Stimulated activated memory B cell treated with anti-CD40 and anti-IgM and Interleukin-4, amounts not matched to agents 10 μg/mL and 1 μg/mL and 100 μg/mL, for 72 hours (primary cell): ENCODE measurements at regions not wholly inside any gene's neighbourhood (a gene's known extent, or its start where the extent isn't known, plus 50 kb on each side); places are given as distances from the start of the nearest gene placed in this dataset.
A peak's percentile ranks its signal among the peaks of the same experiment; 100 is the strongest.

Experiments used
- ATAC-seq: fragments of 150-1000 bp; cut with Tn5 transposase; 2 replicates; pipeline ENCODE4 v1.10.0; 2021
- H3K27ac Mint-ChIP-seq: one replicate; pipeline ENCODE4 v1.8.0; 2022; ENCODE audit warnings: mild to moderate bottlenecking, mixed read lengths
- H3K27me3 Mint-ChIP-seq: one replicate; pipeline ENCODE4 v1.8.0; 2022; ENCODE audit warnings: mixed read lengths
- H3K36me3 Mint-ChIP-seq: one replicate; pipeline ENCODE4 v1.8.0; 2022; ENCODE audit warnings: mixed read lengths
- H3K4me1 Mint-ChIP-seq: one replicate; pipeline ENCODE4 v1.8.0; 2022; ENCODE audit warnings: mixed read lengths
- H3K4me3 Mint-ChIP-seq: one replicate; pipeline ENCODE4 v1.8.0; 2022; ENCODE audit warnings: mild to moderate bottlenecking, moderate library complexity, mixed read lengths
- H3K9me3 Mint-ChIP-seq: one replicate; pipeline ENCODE4 v1.8.0; 2022; ENCODE audit warnings: mixed read lengths

DNA sequence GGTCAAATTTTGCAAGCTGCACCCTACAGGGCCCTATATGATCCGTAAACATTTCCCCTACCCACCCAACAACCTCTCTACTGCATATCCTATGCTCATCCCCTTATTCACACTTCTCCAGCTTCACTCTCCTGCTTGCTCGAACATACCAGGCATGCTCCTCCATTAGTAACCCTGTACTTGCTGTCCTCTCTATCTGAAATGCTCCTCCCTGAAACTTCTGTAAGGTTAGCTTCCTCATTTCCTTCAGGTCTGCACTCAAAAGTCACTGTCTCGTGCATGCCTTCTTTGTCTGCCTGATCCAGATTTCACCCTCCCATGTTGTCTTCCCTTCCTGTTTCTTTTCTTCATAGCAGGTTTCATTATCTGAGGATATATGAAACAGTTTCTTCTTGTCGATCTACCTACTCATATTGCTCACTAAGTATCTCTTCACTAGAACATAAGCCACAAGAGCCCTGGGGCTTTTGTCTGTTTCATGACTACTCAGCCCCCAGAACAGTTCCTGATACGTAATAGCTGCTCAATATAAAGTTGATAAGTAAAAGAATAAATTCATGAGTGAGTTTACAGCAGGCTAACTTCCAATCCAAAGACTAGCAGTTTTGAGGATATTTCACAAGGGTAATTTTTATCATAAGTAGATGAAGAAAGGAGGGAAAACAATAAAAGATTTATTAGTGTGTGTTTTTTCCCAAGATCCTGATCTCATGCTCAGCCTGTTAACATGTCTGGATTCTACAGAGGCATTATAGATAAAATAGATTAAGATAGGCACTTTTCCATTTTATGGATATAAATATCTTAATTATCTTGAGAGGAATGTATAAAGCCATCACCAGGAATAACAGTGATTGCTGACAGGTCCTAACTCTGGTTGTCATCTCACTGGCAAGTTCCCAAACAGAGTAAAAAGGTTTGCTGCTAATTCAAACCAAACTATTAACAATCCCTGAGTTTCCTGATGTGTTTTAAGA, 392.5 kb upstream of the ESRRG start:
- H3K4me1 Mint-ChIP-seq, result no peaks in the 10 kb centered on the region
- ATAC-seq, result no peak
- H3K9me3 Mint-ChIP-seq, result peaks cover 5% of the 10 kb centered on the region
- no peak overlapping the region for H3K4me3 Mint-ChIP-seq
- no peaks in the 10 kb centered on the region for H3K27me3 Mint-ChIP-seq
- no peaks in the 10 kb centered on the region for H3K36me3 Mint-ChIP-seq
- no peak overlapping the region for H3K27ac Mint-ChIP-seq

DNA sequence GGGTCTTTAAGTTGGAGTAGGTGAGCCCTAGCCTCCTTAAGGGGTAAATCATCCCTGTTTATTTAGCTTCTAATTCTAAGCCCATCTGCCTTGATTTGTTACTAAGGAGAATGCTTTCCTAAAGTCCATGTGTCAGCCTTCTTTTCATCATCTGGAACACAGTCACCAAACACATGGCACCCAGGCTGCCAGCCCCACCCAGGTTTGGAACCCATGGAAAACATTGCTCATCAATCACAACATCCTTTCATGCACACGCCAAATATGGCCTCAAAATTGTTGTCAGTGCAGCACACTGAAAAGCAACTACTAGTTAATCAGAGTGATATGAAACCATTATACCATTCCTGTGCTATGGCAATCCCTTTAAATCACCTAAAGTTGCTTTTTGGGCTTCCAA, 386.7 kb upstream of the ESRRG start:
- Mint-ChIP-seq H3K4me1 (no peaks in the 10 kb centered on the region), H3K36me3 (no peaks in the 10 kb centered on the region)
- ATAC-seq, result no peak

DNA sequence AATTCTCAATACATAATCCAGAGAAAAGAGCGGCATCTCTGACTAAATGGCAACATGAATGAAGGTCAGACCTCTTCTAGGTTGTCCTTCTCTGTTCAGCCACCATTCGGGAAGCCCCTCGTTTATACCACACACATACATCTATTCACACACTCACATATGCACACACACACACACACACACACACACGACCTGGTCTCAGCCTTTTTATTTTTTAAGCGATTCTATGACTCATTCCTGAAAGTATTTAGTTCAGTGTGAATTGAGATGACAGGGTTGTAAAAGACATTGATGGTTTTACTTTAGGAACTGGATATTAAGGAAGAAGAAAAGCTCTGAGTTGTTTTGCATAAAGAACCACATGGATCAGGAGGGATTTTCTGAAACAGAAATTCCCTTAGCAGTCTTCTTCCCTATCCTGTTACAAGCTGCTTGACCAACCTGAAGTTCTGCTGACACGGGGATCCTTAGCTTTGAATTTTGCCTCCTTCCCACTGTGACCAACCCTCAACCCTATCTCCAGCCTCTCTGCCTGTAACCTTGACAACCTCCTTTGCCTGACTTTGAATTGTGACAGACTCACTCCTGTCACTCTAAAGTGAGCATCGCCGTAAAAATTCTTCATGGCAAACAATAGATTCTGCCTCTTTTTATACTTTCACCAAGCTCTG, 383.1 kb upstream of the ESRRG start:
- no peaks in the 10 kb centered on the region for H3K27me3 Mint-ChIP-seq

More for the DNA sequence above, 386.7 kb upstream of the ESRRG start:
- Mint-ChIP-seq H3K9me3 (no peaks in the 10 kb centered on the region), H3K27ac (no peak overlapping the region), H3K4me3 (no peak overlapping the region), H3K27me3 (no peaks in the 10 kb centered on the region)

GRCh38 chr1:217105437-217105836, 382.2 kb upstream of the ESRRG start:
- H3K9me3 Mint-ChIP-seq, result no peaks in the 10 kb centered on the region
- ATAC-seq, result no peak
- no peaks in the 10 kb centered on the region for H3K36me3 Mint-ChIP-seq
- no peaks in the 10 kb centered on the region for H3K27me3 Mint-ChIP-seq
- no peaks in the 10 kb centered on the region for H3K4me1 Mint-ChIP-seq
- no peak overlapping the region for H3K4me3 Mint-ChIP-seq
- no peak overlapping the region for H3K27ac Mint-ChIP-seq

More for the DNA sequence above, 383.1 kb upstream of the ESRRG start:
- Mint-ChIP-seq H3K27ac (no peak overlapping the region), H3K4me3 (no peak overlapping the region), H3K9me3 (no peaks in the 10 kb centered on the region), H3K4me1 (no peaks in the 10 kb centered on the region), H3K36me3 (no peaks in the 10 kb centered on the region)
- ATAC-seq, result no peak

GRCh38 chr1:217097819-217098218, 374.6 kb upstream of the ESRRG start:
- Mint-ChIP-seq H3K36me3 (no peaks in the 10 kb centered on the region), H3K27ac (no peak overlapping the region), H3K27me3 (peaks cover 4% of the 10 kb centered on the region), H3K4me3 (no peak overlapping the region), H3K9me3 (no peaks in the 10 kb centered on the region), H3K4me1 (no peaks in the 10 kb centered on the region)
- no peak for ATAC-seq

DNA sequence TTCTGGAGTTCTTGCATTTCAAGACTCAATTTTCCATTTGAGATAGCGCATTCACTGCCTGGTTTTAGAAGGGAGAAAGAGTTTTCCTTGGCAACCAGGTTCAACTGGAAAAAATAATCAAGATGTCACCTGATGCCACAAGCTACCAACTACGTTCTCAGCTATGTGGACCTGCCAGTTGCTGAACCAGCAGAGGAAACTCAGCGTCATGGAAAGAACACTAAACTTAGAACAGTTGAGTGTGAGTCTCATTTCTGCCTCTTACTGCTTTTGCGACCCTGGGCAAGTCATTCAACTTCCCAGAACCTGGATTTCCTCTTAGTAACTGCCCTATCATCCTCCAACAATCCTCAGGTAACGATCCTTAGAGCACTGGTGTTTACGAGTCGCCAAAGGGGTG, 373.0 kb upstream of the ESRRG start:
- Mint-ChIP-seq H3K9me3 (no peaks in the 10 kb centered on the region), H3K4me3 (no peak overlapping the region), H3K27me3 (peaks cover 18% of the 10 kb centered on the region), H3K4me1 (no peaks in the 10 kb centered on the region), H3K27ac (no peak overlapping the region), H3K36me3 (no peaks in the 10 kb centered on the region)
- ATAC-seq, result no peak

DNA sequence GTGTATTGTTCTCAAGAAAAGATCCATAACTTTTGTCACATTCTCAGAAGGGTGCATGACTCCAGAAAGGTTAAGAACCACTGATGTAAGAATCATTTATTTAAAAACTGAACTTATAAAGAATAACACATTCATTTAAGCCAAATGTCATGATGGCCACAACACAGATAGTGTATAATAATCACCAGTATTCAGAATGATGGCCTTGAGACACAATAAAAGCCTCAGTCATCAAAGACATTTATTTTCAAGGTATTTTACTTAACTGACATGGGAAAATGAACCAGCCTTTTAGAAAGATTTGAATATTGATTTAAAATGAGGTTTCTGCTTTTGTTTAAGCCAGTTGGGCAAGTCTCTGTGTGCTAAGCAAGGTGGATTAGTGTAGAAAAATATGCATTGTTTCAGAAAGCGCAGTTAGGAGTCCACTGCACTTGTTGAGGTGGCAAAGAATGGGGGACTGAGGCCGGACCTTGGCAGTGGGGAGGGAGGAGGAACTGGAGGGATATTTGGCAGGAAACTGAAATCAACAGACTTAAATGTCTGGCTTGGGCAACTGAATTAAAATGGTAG, 371.9 kb upstream of the ESRRG start:
- no peak overlapping the region for H3K27ac Mint-ChIP-seq
- H3K36me3 Mint-ChIP-seq, result no peaks in the 10 kb centered on the region
- no peak overlapping the region for H3K4me3 Mint-ChIP-seq
- H3K4me1 Mint-ChIP-seq, result no peaks in the 10 kb centered on the region
- no peak for ATAC-seq
- H3K9me3 Mint-ChIP-seq, result no peaks in the 10 kb centered on the region
- peaks cover 29% of the 10 kb centered on the region for H3K27me3 Mint-ChIP-seq

- no peak overlapping the region for H3K4me3 Mint-ChIP-seq
- H3K27me3 Mint-ChIP-seq, result peaks cover 51% of the 10 kb centered on the region
- ATAC-seq, result no peak
- no peak overlapping the region for H3K27ac Mint-ChIP-seq
- H3K9me3 Mint-ChIP-seq, result no peaks in the 10 kb centered on the region
- H3K36me3 Mint-ChIP-seq, result no peaks in the 10 kb centered on the region
- no peaks in the 10 kb centered on the region for H3K4me1 Mint-ChIP-seq
Measured at GRCh38 chr1:217091561-217091960, 368.3 kb upstream of the ESRRG start.

- Mint-ChIP-seq H3K4me3 (peak overlapping the region; percentile 26), H3K9me3 (no peaks in the 10 kb centered on the region)
Measured at GRCh38 chr1:217090060-217090911, 367.1 kb upstream of the ESRRG start.

DNA sequence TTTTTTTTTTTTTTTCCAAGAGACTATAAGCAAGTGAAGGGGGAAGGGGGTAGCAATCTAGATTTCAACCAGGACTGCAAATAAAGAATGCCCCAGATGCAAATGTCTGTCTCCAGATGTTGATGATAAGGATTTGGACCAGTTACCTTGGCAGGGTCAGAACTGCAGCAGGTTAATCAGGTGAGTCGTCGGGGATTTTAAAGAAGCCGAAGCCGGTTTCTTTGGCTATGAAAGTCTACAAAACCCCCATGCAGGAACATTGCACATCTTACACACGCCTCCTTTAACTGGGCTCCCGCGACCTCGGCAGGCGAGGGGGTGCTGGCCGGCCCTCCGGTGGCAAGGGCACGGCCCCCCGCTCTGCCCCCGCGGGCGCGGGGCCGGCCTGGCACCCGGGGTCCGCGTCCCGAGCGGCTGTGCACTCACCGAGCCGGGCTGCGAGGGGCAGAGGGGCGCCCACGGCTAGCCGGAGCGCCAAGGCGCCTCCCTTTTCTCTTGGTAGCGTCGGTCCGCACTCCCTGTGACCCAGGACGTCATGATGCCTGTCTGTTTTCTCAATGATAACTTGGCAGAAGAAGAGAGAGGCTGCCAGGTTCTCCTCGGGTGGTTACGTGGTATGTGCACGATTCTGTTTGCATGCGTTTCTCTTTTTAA, 366.3 kb upstream of the ESRRG start:
- Mint-ChIP-seq H3K27ac (no peak overlapping the region), H3K36me3 (no peaks in the 10 kb centered on the region), H3K27me3 (peaks cover 51% of the 10 kb centered on the region), H3K9me3 (no peaks in the 10 kb centered on the region), H3K4me3 (no peak overlapping the region), H3K4me1 (no peaks in the 10 kb centered on the region)
- ATAC-seq, result no peak

More at GRCh38 chr1:217090060-217090911, 367.1 kb upstream of the ESRRG start:
- ATAC-seq, result no peak
- Mint-ChIP-seq H3K4me1 (no peaks in the 10 kb centered on the region), H3K27ac (no peak overlapping the region), H3K27me3 (peaks cover 51% of the 10 kb centered on the region), H3K36me3 (no peaks in the 10 kb centered on the region)

GRCh38 chr1:217088521-217089284, 365.5 kb upstream of the ESRRG start:
- H3K27me3 Mint-ChIP-seq, result peaks cover 51% of the 10 kb centered on the region
- H3K9me3 Mint-ChIP-seq, result no peaks in the 10 kb centered on the region
- H3K36me3 Mint-ChIP-seq, result no peaks in the 10 kb centered on the region
- H3K27ac Mint-ChIP-seq, result no peak overlapping the region
- H3K4me1 Mint-ChIP-seq, result no peaks in the 10 kb centered on the region
- H3K4me3 Mint-ChIP-seq, result no peak overlapping the region
- no peak for ATAC-seq

GRCh38 chr1:217088011-217088410, 364.8 kb upstream of the ESRRG start:
- Mint-ChIP-seq H3K9me3 (no peaks in the 10 kb centered on the region), H3K4me3 (no peak overlapping the region), H3K36me3 (no peaks in the 10 kb centered on the region), H3K27me3 (peaks cover 49% of the 10 kb centered on the region), H3K4me1 (no peaks in the 10 kb centered on the region), H3K27ac (no peak overlapping the region)
- ATAC-seq, result no peak

- Mint-ChIP-seq H3K27ac (no peak overlapping the region), H3K9me3 (peaks cover 4% of the 10 kb centered on the region), H3K4me1 (no peaks in the 10 kb centered on the region), H3K27me3 (no peaks in the 10 kb centered on the region), H3K4me3 (no peak overlapping the region), H3K36me3 (no peaks in the 10 kb centered on the region)
- ATAC-seq, result no peak
Measured at GRCh38 chr1:217079584-217079983, 356.4 kb upstream of the ESRRG start.

GRCh38 chr1:217078959-217079358, 355.7 kb upstream of the ESRRG start:
- Mint-ChIP-seq H3K36me3 (no peaks in the 10 kb centered on the region), H3K4me1 (no peaks in the 10 kb centered on the region), H3K4me3 (no peak overlapping the region), H3K27ac (no peak overlapping the region), H3K27me3 (no peaks in the 10 kb centered on the region), H3K9me3 (peaks cover 4% of the 10 kb centered on the region)
- no peak for ATAC-seq
